ENCODE measurements at regions not wholly inside any gene's neighbourhood (a gene's known extent, or its start where the extent isn't known, plus 50 kb on each side); places are given as distances from the start of the nearest gene placed in this dataset.

DNA sequence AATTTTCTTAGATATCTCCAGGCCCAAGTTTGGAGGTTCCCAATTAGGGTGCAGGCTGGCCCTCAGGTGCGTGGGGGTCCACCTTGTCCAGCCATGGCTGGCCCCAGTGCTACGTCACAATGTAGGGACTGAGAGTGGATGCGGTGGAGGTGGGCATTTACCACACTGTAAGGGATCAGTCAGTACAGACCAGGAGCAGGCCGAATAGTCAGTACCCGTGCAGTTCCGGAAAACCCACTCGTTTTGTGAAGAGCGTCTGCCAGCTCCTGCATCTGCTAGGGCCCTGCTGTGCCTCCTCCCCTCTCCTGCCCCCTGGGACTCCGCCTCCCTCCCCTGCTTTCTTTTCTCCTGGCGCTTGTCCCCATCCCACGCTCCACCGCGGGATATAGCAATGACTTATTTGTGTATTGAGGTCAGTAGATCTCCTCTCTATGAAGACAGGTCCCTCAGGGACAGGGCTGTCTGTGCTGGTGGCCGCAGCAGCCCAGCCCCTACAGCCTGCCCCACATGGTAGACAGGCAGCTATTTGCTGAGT is 50.4 kb upstream of the SEPTIN5 start (continued):
- TF ChIP-seq RAD21 (IDR thresholded peaks at IDR 0.05 in 1 of 2, conservative IDR thresholded peaks at IDR 0.05 in 1 of 2; ENCODE audit: low read depth in 2 of 2, low read length in 2 of 2) (no peak), NANOG (IDR thresholded peaks at IDR 0.05; ENCODE audit: insufficient read depth, low read depth, low read length, poor library complexity, severe bottlenecking) (no peak), JUN (IDR thresholded peaks at IDR 0.05; ENCODE audit: low read depth, low read length) (no peak)

Data from H1 (cell line).